Skeletal muscle cell (primary cell): ENCODE measurements at regions not wholly inside any gene's neighbourhood (a gene's known extent, or its start where the extent isn't known, plus 50 kb on each side); places are given as distances from the start of the nearest gene placed in this dataset.

Source experiments
- DNase-seq: peaks from one replicate; pipeline ENCODE4 v3.0.0-alpha.2; 2010; ENCODE audit warnings: low read depth
- H3K4me3 ChIP-seq: 2 replicates; pipeline ENCODE4 v1.5.1; 2011; ENCODE audit warnings: low read depth, mild to moderate bottlenecking, control low read depth, low read length, moderate library complexity

GRCh38 chr4:11281720-11282119 is 147.0 kb downstream of the HS3ST1 start:
- no peak overlapping the region for H3K4me3 ChIP-seq
- DNase-seq = no peak

- no peak overlapping the region for H3K4me3 ChIP-seq
- DNase-seq = no peak
These were observed 157.4 kb downstream of the HS3ST1 start for GRCh38 chr4:11271263-11271662.

- H3K4me3 ChIP-seq = no peak overlapping the region
- DNase-seq = no peak
These were observed 160.5 kb downstream of the HS3ST1 start for GRCh38 chr4:11268149-11268548.

GRCh38 chr4:11264841-11265240 is 163.9 kb downstream of the HS3ST1 start:
- no peak for DNase-seq
- H3K4me3 ChIP-seq = no peak overlapping the region

GRCh38 chr4:11264346-11264745 is 164.3 kb downstream of the HS3ST1 start:
- no peak overlapping the region for H3K4me3 ChIP-seq

GRCh38 chr4:11263208-11263607 is 165.5 kb downstream of the HS3ST1 start:
- DNase-seq = no peak
- no peak overlapping the region for H3K4me3 ChIP-seq

More at GRCh38 chr4:11264346-11264745, 164.3 kb downstream of the HS3ST1 start:
- DNase-seq = no peak

- DNase-seq = no peak
- no peak overlapping the region for H3K4me3 ChIP-seq
These were observed 167.4 kb downstream of the HS3ST1 start for GRCh38 chr4:11261066-11261850.

GRCh38 chr4:11259837-11260236 is 168.9 kb downstream of the HS3ST1 start:
- DNase-seq = no peak
- no peak overlapping the region for H3K4me3 ChIP-seq

GRCh38 chr4:11252149-11252548 is 176.5 kb downstream of the HS3ST1 start:
- no peak for DNase-seq
- no peak overlapping the region for H3K4me3 ChIP-seq

- no peak overlapping the region for H3K4me3 ChIP-seq
- no peak for DNase-seq
These were observed 178.2 kb downstream of the HS3ST1 start for GRCh38 chr4:11250510-11250909.

- DNase-seq = no peak
- no peak overlapping the region for H3K4me3 ChIP-seq
These were observed 196.7 kb downstream of the HS3ST1 start for GRCh38 chr4:11232015-11232414.

GRCh38 chr4:11230866-11231265 is 197.8 kb downstream of the HS3ST1 start:
- H3K4me3 ChIP-seq = no peak overlapping the region
- no peak for DNase-seq

GRCh38 chr4:11228530-11228929 is 200.2 kb downstream of the HS3ST1 start:
- DNase-seq = no peak
- H3K4me3 ChIP-seq = no peak overlapping the region

- H3K4me3 ChIP-seq = no peak overlapping the region
- no peak for DNase-seq
These were observed 205.4 kb downstream of the HS3ST1 start for GRCh38 chr4:11223311-11223710.

- DNase-seq = no peak
- no peak overlapping the region for H3K4me3 ChIP-seq
These were observed 210.0 kb downstream of the HS3ST1 start for GRCh38 chr4:11218692-11219091.

- no peak for DNase-seq
- no peak overlapping the region for H3K4me3 ChIP-seq
These were observed 212.2 kb downstream of the HS3ST1 start for GRCh38 chr4:11216520-11216919.

GRCh38 chr4:11214281-11214680 is 214.4 kb downstream of the HS3ST1 start:
- DNase-seq = no peak
- no peak overlapping the region for H3K4me3 ChIP-seq

- no peak overlapping the region for H3K4me3 ChIP-seq
- DNase-seq = no peak
These were observed 218.9 kb downstream of the HS3ST1 start for GRCh38 chr4:11209826-11210225.

GRCh38 chr4:11201256-11201655 is 227.4 kb downstream of the HS3ST1 start:
- no peak for DNase-seq
- no peak overlapping the region for H3K4me3 ChIP-seq

GRCh38 chr4:11198516-11199305 is 230.0 kb downstream of the HS3ST1 start:
- no peak for DNase-seq

More at GRCh38 chr4:11198516-11199305, 230.0 kb downstream of the HS3ST1 start:
- H3K4me3 ChIP-seq = no peak overlapping the region
